HG02678 (cell line): ENCODE measurements at regions not wholly inside any gene's neighbourhood (a gene's known extent, or its start where the extent isn't known, plus 50 kb on each side); places are given as distances from the start of the nearest gene placed in this dataset.

Experiments used
- ATAC-seq: cut with Tn5 transposase; IDR thresholded peaks from one replicate; pipeline ENCODE4 v1.9.1; 2021; ENCODE audit warnings: mild to moderate bottlenecking, moderate library complexity; ENCODE audit not compliant: unreplicated experiment

DNA sequence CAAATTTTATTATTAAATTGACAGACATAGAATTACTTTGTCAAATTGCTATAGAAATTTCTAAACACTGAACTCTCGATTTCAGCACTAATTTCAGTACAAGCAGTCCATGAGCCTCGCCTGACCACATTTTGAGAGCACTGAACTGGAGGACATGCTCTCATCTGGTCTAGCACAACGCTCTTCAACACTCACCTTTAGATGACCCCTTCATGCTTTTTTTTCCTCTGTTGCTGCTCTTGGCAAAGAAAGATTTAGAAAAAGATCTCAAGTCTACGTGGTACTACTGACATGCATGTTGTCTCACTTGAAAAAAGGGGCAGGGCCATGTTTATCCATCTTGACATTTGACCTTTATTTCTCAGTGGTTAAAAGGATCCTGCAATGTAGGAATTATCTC lies 981.5 kb downstream of the DIAPH3 start:
- no peak for ATAC-seq

DNA sequence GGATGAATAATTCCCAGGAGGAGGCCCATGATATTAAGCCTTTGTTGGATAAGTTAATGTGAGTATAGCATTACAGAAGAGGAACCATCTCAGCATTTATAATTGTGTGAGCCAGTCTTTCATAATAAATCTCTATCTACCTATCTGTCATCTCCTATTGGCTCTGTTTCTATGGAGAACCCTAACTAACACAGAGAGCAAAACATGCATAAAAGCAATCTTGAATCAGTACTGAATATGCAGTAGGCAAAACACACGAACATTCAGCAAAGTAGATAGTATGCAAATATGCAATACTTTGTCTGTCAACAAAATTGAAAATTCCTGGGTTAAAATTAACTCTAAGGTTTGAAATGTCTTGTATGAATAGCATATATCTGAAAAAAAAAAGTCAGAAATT lies 966.3 kb downstream of the DIAPH3 start:
- no peak for ATAC-seq

DNA sequence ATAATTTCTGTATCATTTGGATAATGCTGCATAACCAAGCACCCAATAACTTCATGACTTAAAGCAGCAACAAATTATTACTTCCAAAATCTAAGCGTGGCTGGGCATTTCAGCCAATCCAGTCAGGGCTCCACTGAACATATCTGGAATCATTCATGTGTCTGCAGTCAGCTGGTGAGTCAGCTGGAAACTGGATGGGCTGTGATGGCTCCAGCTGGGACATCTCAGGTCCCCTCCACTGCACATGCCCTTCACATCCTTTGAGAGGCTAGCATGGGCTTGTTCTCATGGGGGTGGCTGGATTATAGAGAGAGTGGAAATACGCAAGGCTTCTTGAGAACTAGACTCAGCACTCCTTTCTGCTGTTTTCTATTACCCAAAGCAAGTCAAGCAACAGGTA lies 961.9 kb downstream of the DIAPH3 start:
- no peak for ATAC-seq

DNA sequence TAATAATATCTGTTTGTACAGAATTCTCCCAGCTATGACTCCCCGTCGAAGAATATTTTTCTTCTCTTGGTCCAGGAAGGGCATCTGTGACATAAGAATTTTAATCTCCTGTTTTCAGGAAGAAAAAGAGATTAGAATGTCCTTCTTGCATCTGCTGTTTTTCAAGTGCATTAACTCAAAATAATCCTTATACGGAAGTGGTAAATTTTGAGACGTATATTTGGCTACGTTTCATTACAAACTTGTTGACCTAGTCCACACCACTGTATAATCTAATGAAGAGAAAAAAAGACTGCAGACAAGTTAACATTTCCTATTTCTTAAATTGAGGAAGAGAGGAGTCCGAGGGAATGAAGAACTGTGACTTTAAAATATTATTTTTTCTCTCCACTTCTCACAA lies 959.9 kb downstream of the DIAPH3 start:
- no peak for ATAC-seq

DNA sequence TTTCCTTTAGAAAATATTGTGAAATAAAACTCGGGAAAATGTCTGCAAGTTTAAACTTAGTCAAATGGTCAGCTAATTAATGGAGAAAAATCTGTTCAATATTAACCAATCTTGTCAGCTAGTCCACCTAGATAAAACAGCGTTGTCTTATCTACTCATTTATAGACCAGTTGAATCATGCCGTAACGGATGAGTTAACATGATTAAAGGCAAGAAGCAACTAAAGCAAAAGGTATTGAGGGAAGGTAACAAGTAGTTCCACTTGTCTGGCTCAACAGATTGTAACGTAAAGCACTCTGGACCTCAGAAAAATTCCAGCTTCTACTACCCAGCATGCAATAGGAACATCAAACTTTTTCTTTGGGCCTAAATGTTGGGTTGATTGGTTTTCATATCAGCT lies 958.2 kb downstream of the DIAPH3 start:
- ATAC-seq, result no peak

GRCh38 chr13:59208405-59209195 lies 955.1 kb downstream of the DIAPH3 start:
- no peak for ATAC-seq

DNA sequence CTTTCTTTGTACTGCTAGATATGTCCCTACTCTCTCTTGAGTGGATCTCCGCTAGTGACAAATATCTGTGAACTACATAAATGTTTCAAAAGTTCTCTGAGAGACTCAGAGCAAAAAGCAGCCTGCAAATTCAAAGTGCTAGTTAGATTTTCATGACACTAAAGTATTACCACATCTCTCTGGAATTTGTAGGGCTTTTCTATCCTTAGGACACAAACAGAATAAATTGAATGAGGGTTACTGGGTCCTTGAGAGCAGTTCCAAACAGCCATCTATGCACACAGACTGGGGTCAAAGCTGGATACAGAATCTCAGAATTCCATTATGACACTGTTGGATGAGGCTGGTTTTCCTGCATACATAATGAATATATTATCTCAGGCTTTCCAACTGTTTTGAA lies 953.2 kb downstream of the DIAPH3 start:
- ATAC-seq, result no peak

DNA sequence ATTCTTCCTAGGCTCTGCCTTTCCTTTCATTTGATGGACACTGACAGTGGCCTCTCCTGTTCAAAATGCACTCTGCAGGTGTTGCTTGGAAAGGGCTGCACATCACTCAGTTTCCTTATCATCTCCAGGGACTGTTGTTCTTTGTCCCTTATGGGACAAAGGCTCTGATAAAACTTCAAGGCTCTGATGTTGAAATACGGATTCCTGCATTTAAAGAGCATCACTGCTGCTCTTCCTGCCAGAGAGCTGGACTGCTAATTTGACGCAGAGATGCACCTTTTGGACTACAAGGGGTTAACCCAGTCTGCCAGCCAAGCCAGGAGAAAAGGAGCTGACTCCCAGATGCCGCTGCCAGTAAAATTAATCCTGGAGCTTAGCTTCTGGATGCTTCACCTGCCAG lies 952.1 kb downstream of the DIAPH3 start:
- no peak for ATAC-seq

- no peak for ATAC-seq
These were observed 934.3 kb downstream of the DIAPH3 start for GRCh38 chr13:59229401-59229800.

GRCh38 chr13:59229861-59230260 lies 933.9 kb downstream of the DIAPH3 start:
- no peak for ATAC-seq

GRCh38 chr13:59230484-59231264 lies 933.1 kb downstream of the DIAPH3 start:
- no peak for ATAC-seq

- no peak for ATAC-seq
These were observed 927.3 kb downstream of the DIAPH3 start for GRCh38 chr13:59236309-59236919.

DNA sequence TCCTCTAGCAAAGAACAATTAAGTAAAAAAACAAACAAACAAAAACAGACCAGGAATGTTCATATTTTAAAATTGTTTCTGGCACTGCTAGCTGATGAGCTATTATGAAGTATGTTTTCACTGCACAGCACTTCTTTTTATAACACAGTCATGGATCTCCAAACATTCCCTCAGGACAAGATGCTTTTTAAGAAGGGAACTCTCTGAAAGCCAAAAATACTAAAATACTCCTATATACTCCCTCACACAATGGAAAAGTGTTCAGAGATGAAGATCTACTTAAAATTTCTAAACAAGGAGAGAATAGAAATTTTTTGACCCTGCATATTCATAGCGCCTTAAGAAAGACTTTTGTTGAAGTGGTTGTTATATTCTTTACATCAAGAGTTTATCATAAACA lies 926.8 kb downstream of the DIAPH3 start:
- ATAC-seq, result no peak

GRCh38 chr13:59247171-59247570 lies 916.6 kb downstream of the DIAPH3 start:
- no peak for ATAC-seq

- no peak for ATAC-seq
These were observed 913.2 kb downstream of the DIAPH3 start for GRCh38 chr13:59250336-59251189.

- ATAC-seq, result no peak
These were observed 904.3 kb downstream of the DIAPH3 start for GRCh38 chr13:59259165-59260000.

DNA sequence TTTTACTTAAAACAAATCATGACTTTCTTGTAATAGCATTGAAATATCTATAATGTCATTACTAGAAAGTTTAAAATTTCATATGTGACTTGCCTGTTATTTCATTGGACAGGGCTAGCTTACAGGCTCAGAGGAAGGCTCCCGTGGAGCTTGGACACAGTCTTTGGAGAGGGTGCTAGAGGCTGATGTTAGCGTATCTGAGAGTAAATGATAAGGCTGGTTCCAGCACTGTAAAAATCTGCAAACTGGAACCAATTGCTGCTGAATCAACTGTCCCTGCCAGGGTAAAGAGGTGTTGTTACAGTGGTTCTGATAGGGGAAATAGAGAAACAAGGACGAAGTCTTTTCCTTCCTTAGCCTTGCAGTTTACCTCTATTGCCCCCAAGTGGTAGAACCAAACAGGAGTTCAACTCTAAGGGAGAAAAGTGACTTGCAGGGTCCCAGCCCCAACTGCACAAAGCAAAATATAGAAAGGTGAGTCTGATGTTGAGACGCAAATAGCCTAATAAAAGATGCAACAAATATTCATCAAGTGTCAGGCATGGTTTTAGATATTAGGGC lies 901.7 kb downstream of the DIAPH3 start:
- no peak for ATAC-seq

DNA sequence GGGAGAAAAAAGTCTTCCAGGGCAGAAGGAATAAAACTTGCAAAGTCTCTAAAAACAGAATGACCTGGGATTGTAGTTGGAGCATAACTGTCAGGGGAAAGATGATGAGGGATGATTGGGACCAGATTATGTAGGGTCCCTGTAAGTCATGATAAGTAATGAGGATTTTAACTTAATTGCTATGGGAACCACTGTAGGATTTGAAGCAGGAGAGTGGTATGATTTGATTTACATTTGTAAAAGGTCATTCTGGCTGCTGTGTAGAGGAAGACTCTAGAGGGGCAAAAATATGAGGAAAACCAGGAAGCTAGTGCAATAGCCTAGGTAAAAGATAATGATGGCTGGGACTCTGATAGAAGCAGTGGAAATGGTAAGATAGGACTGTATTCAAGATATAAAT lies 900.2 kb downstream of the DIAPH3 start:
- no peak for ATAC-seq

GRCh38 chr13:59266478-59267063 lies 897.2 kb downstream of the DIAPH3 start:
- no peak for ATAC-seq
